NCI-H1105 (cell line): ENCODE measurements at regions not wholly inside any gene's neighbourhood (a gene's known extent, or its start where the extent isn't known, plus 50 kb on each side); places are given as distances from the start of the nearest gene placed in this dataset.
"Not testable (repeated sequence)": the region's sequence is repeated elsewhere in the genome, so short reads cannot be mapped to it uniquely, and the experiment has no call there.

ENCODE experiments used
- DNase-seq: peaks from one replicate; lab custom pipeline; 2025; lab: John Stamatoyannopoulos, UW

DNA sequence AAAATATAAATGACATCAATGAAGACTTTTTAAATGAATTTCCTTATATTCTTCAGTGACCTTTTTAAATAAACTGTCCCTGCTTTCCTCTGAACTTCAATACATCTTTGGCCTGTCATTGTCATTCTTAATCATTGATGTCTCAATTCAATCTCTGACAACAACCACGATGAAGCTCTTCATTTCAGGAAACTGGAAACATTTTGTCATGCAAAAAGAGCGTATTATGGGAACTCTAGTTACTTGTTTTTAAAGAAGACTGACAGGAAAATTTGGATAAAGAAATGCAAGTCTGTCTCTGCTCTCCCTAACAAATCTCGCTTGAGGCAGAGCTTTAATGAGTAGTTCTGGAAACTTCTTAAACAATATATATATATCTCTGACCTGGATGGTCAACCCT, 535.8 kb upstream of the ADGRL2 start:
- DNase-seq: no peak

DNA sequence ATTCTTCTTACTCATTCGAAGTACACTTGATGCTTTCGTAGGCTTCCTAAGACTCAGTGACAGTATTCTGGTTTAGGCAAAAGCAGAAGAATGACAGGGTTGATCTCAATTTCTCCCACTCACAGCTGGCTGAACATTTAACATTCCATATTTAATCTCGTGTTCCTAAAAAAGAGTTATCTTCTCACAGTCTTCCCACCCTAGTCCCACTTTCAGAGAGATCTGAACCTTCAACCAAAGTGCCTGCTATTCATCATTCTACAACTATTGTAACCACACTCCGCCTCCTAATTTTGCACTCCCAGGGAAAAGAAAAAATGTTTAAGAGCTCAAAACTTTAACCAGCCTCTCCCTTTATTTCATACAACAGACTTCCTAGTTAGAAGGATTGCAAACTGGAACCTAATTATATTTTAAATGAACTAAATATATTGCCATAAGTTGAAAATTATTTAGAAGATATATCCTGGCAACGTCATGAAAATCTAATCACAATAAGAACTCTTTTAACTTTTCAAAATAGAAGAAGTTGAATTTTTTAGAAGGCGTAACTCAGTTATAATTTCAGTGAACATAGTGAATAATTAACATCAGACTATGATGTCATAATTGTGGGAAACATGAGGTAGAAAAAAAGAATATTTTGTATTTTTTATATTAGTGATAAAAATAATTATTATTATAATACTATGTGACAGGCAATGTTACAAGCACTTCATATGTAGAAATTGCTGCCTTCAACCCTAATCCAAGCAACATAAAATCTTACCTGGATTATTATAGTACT, 540.9 kb upstream of the ADGRL2 start:
- DNase-seq: no peak

DNA sequence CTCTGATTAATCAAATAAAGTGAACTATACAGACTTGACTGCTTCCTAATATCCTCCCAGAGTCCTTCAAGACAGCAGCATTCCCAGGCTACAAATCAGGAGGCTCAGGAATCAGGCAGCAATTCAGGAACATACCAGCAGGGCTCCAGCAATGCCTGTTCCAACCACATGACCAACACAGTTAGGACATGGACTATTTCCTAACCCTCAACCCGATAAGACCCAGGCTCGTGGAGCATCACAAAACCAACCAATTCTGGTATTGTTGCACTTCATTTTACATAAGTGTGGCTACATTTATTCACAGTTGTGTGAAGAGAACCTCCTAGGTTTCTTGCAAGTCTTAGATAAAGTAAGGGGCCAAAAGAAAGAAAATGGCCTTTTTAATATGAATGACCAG, 546.2 kb upstream of the ADGRL2 start:
- DNase-seq: no peak

- no peak for DNase-seq
Observed at GRCh38 chr1:81254068-81254467, 546.7 kb upstream of the ADGRL2 start.

GRCh38 chr1:81252471-81253151, 548.1 kb upstream of the ADGRL2 start:
- no peak for DNase-seq

GRCh38 chr1:81250825-81251224, 549.9 kb upstream of the ADGRL2 start:
- DNase-seq: not testable (repeated sequence)

DNA sequence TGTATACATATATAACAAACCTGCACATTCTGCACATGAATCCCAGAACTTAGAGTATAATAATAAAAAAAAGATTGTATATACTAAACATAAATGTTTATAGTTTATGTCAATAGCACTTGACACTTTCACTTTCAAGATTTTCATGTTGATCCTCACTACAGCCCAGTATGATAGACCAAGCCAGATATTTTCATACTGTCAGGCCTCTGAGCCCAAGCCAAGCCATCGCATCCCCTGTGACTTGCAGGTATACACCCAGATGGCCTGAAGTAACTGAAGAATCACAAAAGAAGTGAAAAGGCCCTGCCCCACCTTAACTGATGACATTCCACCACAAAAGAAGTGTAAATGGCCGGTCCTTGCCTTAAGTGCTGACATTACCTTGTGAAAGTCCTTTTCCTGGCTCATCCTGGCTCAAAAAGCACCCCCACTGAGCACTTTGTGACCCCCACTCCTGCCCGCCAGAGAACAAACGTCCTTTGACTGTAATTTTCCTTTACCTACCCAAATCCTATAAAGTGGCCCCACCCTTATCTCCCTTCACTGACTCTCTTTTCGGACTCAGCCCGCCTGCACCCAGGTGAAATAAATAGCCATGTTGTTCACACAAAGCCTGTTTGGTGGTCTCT, 555.5 kb upstream of the ADGRL2 start:
- not testable (repeated sequence) for DNase-seq

DNA sequence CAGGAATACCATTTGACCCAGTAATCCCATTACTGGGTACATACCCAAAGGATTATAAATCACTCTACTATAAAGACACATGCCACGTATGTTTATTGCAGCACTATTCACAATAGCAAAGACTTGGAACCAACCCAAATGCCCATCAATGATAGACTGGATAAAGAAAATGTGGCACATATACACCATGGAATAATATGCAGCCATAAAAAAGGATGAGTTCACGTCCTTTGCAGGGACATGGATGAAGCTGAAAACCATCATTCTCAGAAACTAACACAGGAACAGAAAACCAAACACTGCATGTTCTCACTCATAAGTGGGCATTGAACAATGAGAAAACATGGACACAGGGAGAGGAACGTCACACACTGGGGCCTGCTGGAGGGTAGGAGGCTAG, 556.1 kb upstream of the ADGRL2 start:
- DNase-seq: not testable (repeated sequence)

- DNase-seq: no peak
Observed at GRCh38 chr1:81242103-81242502, 558.6 kb upstream of the ADGRL2 start.

DNA sequence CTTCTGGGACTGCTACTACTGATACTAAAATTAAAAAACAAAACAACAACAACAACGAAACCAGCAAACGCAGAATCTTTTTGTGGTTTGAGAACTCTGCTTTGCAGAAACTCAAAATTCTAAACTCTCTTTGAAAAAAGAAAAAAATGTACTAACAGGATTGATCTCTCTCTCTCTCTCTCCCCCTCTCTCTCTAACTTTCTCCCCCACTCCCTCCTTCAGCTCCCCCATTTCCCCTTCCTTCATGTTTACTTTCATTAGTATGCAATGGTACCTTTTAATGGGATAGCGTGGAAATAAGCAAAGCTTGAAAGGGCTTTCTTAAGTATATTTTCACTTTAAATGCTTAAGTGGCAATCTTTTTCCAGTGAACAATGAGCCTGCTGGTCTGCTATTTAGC, 562.6 kb upstream of the ADGRL2 start:
- DNase-seq: no peak

DNA sequence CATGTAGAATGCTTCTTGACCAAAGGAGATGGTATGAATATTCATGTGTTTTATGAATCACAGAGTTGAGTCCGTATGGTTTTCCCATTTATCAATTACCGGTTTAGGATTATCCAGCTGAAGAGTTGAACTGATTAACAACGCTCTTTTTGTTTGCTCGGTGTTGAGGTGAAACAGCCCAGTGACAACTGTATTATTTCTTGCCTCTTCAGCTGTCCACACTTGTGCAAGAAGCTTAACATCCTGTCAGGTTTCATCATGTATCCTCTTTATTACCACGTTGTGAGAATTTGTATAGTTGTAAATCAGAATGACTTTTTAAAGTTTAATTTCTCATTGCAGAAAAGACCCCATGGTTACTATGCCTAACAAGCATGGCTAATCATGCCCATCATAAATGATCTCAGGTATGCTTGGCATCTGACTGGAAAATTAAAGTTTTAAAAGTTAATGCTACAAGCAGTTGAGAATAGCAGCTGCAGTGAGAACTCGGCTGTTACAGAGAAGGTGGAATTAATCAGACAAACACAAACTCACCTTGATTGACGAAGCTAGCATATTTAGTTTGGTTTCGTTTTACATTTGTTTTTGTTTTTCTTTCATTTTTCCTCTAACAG, 563.2 kb upstream of the ADGRL2 start:
- no peak for DNase-seq

GRCh38 chr1:81234237-81234636, 566.5 kb upstream of the ADGRL2 start:
- DNase-seq: no peak

GRCh38 chr1:81233591-81233990, 567.1 kb upstream of the ADGRL2 start:
- no peak for DNase-seq

DNA sequence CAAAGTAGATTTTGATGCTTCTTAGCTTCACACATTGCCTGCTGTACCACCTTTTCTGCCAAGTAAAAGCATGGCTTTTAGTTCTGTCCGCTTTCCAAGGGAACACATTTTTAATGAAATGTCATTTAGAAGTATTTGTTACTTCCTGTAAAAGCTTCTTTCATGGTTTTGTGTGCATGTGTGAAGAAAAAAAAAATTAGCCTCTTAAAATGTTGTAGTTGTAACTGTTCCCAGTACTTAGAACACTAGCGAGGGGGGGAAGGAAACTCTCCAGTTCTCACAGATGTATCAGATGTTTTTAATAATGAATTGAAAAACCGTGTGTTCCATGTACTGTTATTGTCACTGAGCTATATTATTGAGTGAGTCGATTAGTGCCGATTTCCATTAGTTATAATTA, 568.3 kb upstream of the ADGRL2 start:
- DNase-seq: peak; percentile 19

DNA sequence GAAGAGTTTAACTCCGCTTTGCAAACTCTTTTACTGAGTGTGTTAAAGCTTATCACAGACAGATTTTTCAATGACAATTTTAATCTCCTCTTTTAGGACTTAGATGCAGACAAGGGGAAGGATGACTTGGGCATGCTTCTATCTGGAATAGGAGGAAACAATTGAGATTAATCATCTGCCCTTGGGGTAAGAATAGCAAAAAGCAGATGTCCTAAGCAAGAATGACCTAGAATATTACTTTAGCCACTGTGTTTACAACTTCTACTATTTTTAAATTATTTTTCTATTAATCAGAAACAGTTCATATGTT, 569.0 kb upstream of the ADGRL2 start:
- DNase-seq: no peak

- peak; percentile 54 for DNase-seq
Observed at GRCh38 chr1:81230983-81231728, 569.6 kb upstream of the ADGRL2 start.

DNA sequence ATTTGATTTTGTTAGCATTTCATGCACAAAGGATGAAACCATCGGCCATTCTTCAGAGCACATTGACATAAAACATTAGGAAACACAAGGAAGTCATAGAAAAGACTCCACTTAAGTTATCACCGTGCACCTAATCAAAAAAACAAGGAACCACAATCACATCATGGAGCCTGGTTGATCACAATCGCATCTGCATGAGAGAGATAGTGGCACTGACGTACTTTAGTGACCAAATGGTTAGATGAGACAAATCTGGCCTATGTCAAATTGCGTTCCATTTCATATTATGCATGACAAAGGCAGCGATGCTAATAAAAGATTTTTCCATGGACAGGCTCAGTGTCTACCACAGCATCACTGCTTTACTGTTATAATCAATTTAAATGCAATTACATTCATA, 571.8 kb upstream of the ADGRL2 start:
- DNase-seq: no peak

GRCh38 chr1:81226603-81226928, 574.2 kb upstream of the ADGRL2 start:
- no peak for DNase-seq

DNA sequence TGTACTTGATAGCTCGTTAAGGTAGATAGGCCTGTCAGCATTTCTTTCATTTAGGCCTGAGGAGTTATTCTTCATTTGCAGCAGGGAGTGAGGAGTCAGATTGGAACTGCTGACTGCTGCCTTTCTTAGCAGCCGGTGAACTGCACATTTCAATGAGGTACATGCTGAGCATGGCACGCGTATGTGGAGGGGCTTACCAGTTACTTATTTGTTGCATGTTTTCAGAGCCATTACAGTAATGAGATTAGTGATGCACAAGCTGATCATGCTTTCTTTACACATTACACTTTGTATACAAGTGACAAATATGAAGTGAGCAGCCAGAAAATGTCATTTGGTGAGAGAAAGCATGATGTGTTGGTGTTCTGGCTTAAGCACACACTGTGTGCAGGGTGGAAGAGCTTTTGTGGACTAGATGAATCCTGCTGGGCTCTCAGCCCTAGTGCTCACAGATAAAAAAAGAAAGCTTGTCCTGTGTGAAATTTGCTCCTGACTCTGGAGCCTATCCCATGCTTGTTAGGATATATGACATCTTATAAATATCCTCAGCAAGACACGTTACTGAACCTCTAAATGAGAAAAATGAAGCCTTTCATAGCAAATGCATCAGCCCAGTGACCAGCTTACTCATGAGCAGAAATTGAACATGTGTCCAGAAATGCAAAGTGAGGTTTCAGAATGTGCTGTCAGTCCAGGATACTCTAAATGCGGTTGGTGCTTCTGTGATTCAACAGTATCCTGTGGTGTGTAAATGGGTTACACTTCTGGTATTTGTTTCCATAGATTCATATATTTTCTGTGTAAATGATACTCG, 574.7 kb upstream of the ADGRL2 start:
- no peak for DNase-seq

DNA sequence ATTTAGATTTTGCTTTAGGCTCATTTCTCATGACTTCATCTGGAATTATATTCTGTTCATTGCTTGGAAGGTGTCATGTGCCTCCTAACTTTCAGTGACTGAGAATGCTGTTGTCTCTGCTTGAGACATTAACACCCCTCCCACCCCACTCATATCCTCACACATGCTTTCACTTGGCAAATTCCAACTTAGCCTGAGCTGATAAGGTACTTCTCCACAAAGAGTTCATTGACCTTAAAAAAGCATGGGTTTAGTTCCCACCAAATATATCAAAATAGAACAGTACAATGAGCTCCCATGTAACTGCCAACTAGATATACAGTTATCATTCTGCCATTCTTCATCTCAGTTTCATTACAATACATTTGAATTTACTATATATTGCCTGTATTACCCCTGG, 576.5 kb upstream of the ADGRL2 start:
- no peak for DNase-seq

DNA sequence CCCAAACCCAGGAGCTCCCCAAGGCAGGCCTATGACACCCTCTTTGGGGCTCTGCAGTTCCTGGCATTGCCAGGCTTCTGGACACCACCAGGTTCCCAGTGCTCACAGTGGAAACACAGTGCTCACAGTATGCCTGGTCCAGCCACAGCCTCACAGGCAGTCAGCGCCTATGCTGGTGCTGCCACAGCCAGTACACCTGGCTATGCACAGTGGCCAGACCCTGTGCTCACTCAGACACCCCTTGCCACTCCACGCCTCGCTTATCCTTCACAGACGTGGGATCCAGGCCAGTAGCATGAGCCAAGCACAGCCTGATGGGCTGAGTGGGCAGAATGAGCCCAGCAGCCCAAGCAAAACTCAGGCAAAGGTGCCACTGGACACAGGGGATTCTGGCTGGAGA, 579.2 kb upstream of the ADGRL2 start:
- no peak for DNase-seq
